ENCODE measurements at regions not wholly inside any gene's neighbourhood (a gene's known extent, or its start where the extent isn't known, plus 50 kb on each side); places are given as distances from the start of the nearest gene placed in this dataset.

DNA sequence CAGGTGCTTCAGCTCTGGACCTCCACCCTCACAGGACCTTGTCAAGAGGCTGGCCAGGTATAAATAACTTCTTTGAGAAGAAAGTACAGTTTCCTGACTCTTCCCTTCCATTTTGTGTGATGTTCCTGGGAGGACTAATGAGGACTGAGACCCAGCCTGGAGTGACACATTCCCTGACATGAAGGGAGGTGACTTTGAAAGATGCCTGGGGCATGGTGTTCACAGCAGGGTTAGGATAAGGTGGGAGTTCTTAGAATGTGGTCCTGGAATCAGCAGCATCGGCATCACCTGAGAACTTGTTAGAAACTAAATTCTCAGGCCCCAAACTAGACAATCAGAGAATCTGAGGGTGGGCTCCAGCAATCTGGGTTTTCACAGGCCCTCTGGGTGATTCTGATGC is 224.9 kb upstream of the BOD1L1 start:
- CTCF ChIA-PET = no interaction called here
- no TSS peak for BruUV-seq (replicated peaks)
- intact Hi-C loops (cut with micrococcal nuclease) = loop anchor here (10.0 kb wide), 1 partner anchor 148 kb away; no protein-coding TSS in a partner anchor
- H3K27ac ChIP-seq (ENCODE audit: low read length) = no peak overlapping the region
- no peaks in the 10 kb centered on the region for H3K79me2 ChIP-seq (ENCODE audit: low read length)
- no peak overlapping the region for H3K9ac ChIP-seq (ENCODE audit: low read length)
- H3K36me3 ChIP-seq (ENCODE audit: low read depth, low read length) = no peaks in the 10 kb centered on the region
- no peaks in the 10 kb centered on the region for H3K4me1 ChIP-seq (ENCODE audit: insufficient read depth, low read length)
- ATAC-seq (no peak), DNase-seq (no peak)
- H3K4me3 ChIP-seq (ENCODE audit: low read length) = no peak overlapping the region
- H3K27me3 ChIP-seq (ENCODE audit: low read length) = no peaks in the 10 kb centered on the region
- TF ChIP-seq, protein P1, sequence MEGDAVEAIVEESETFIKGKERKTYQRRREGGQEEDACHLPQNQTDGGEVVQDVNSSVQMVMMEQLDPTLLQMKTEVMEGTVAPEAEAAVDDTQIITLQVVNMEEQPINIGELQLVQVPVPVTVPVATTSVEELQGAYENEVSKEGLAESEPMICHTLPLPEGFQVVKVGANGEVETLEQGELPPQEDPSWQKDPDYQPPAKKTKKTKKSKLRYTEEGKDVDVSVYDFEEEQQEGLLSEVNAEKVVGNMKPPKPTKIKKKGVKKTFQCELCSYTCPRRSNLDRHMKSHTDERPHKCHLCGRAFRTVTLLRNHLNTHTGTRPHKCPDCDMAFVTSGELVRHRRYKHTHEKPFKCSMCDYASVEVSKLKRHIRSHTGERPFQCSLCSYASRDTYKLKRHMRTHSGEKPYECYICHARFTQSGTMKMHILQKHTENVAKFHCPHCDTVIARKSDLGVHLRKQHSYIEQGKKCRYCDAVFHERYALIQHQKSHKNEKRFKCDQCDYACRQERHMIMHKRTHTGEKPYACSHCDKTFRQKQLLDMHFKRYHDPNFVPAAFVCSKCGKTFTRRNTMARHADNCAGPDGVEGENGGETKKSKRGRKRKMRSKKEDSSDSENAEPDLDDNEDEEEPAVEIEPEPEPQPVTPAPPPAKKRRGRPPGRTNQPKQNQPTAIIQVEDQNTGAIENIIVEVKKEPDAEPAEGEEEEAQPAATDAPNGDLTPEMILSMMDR (conservative IDR thresholded peaks at IDR 0.05; ENCODE audit: low read depth, low read length) = no peak
- TF ChIP-seq EZH2 (IDR thresholded peaks at IDR 0.05; ENCODE audit: low read length, unreplicated experiment) (no peak), EZH2phosphoT487 (IDR thresholded peaks at IDR 0.05; ENCODE audit: borderline replicate concordance, low read length) (no peak)
- H3K9me3 ChIP-seq (ENCODE audit: low read length) = no peaks in the 10 kb centered on the region
- H4K20me1 ChIP-seq (ENCODE audit: low read length) = no peaks in the 10 kb centered on the region
- no peak overlapping the region for H2AFZ ChIP-seq (ENCODE audit: low read length)
- H3K4me2 ChIP-seq (ENCODE audit: low read length) = no peak overlapping the region
- POLR2A ChIA-PET (ENCODE audit: unreplicated experiment) = no interaction called here
- H3K9me2 ChIP-seq (replicated peaks; ENCODE audit: low read length) = no peaks in the 10 kb centered on the region
- H3F3A ChIP-seq (ENCODE audit: low read length, unreplicated experiment) = no peaks in the 10 kb centered on the region

DNA sequence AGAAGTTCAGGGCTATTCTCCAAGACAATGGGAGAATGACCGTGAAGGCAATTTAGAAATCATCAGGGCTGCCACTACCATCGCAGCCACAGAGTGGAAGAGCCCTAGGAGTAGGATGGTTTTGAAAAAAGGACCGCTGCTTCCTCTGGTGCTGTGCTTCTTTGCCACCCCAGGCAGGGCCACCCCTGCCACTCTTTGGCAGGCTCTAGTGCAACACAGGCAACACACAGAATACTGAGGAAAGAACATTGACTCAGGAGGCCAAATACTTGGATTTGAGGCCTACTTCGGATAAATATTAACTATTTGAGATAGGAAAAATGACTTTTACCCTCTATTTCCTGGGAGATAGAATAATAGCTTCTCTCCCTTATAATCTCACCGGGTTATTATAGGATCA is 228.9 kb upstream of the BOD1L1 start:
- H3K9ac ChIP-seq (ENCODE audit: low read length) = no peak overlapping the region
- ChIA-PET CTCF (interaction anchor here (0.7 kb wide), 1 partner anchor 36 kb away, joined by 3 read pairs; no protein-coding TSS in a partner anchor), POLR2A (ENCODE audit: unreplicated experiment) (no interaction called here)
- ATAC-seq = no peak
- H3K4me3 ChIP-seq (ENCODE audit: low read length) = no peak overlapping the region
- no peaks in the 10 kb centered on the region for H3K27me3 ChIP-seq (ENCODE audit: low read length)
- no TSS peak for BruUV-seq (replicated peaks)
- H3K4me2 ChIP-seq (ENCODE audit: low read length) = no peak overlapping the region
- intact Hi-C loops (cut with micrococcal nuclease) = loop anchor here (10.0 kb wide), 1 partner anchor 152 kb away; no protein-coding TSS in a partner anchor
- H3K79me2 ChIP-seq (ENCODE audit: low read length) = no peaks in the 10 kb centered on the region
- no peaks in the 10 kb centered on the region for H3K9me3 ChIP-seq (ENCODE audit: low read length)
- TF ChIP-seq, protein P1 (conservative IDR thresholded peaks at IDR 0.05; ENCODE audit: low read depth, low read length) = no peak
- no peak for TF ChIP-seq EZH2phosphoT487 (IDR thresholded peaks at IDR 0.05; ENCODE audit: borderline replicate concordance, low read length)
- TF ChIP-seq EZH2 (IDR thresholded peaks at IDR 0.05; ENCODE audit: low read length, unreplicated experiment) = no peak
- no peaks in the 10 kb centered on the region for H4K20me1 ChIP-seq (ENCODE audit: low read length)
- no peaks in the 10 kb centered on the region for H3F3A ChIP-seq (ENCODE audit: low read length, unreplicated experiment)
- H3K36me3 ChIP-seq (ENCODE audit: low read depth, low read length) = no peaks in the 10 kb centered on the region
- H3K9me2 ChIP-seq (replicated peaks; ENCODE audit: low read length) = no peaks in the 10 kb centered on the region
- H3K4me1 ChIP-seq (ENCODE audit: insufficient read depth, low read length) = peaks cover 21% of the 10 kb centered on the region
- no peak for DNase-seq
- H2AFZ ChIP-seq (ENCODE audit: low read length) = no peak overlapping the region
- H3K27ac ChIP-seq (ENCODE audit: low read length) = no peak overlapping the region

DNA sequence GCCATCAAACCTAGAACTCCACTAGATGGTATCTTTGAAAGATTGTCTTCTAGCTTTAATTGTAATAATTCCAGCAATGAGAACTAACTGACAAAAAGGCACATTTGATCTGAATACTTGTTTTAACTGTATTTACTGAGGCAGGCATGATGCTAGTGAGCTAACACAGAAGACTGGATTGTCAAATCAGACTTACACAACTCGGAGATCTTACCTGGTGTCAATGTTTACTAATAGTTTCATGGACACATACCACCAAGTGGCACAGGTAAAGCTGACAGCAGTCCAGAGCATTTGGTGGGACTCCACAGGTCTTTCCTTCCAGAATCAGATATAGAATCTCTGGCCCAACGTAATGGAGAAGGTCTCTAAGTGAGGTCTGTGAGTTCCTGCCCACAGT is 229.9 kb upstream of the BOD1L1 start:
- peaks cover 1% of the 10 kb centered on the region; the same call in 1 of the 2 replicates for H3K9me3 ChIP-seq (ENCODE audit: low read length)
- POLR2A ChIA-PET (ENCODE audit: unreplicated experiment) = no interaction called here
- intact Hi-C loops (cut with micrococcal nuclease) = loop anchor here (10.0 kb wide), 1 partner anchor 153 kb away; no protein-coding TSS in a partner anchor
- DNase-seq (no peak), ATAC-seq (no peak)
- H4K20me1 ChIP-seq (ENCODE audit: low read length) = no peaks in the 10 kb centered on the region
- CTCF ChIA-PET = no interaction called here
- H3K79me2 ChIP-seq (ENCODE audit: low read length) = no peaks in the 10 kb centered on the region
- no peak overlapping the region for H3K4me2 ChIP-seq (ENCODE audit: low read length)
- no peak overlapping the region for H3K4me3 ChIP-seq (ENCODE audit: low read length)
- H3K9ac ChIP-seq (ENCODE audit: low read length) = no peak overlapping the region
- H3K4me1 ChIP-seq (ENCODE audit: insufficient read depth, low read length) = peaks cover 21% of the 10 kb centered on the region
- H3K36me3 ChIP-seq (ENCODE audit: low read depth, low read length) = no peaks in the 10 kb centered on the region
- TF ChIP-seq EZH2 (IDR thresholded peaks at IDR 0.05; ENCODE audit: low read length, unreplicated experiment) (no peak), EZH2phosphoT487 (IDR thresholded peaks at IDR 0.05; ENCODE audit: borderline replicate concordance, low read length) (no peak)
- TF ChIP-seq, protein P1 (conservative IDR thresholded peaks at IDR 0.05; ENCODE audit: low read depth, low read length) = no peak
- no peaks in the 10 kb centered on the region for H3K9me2 ChIP-seq (replicated peaks; ENCODE audit: low read length)
- H3F3A ChIP-seq (ENCODE audit: low read length, unreplicated experiment) = no peaks in the 10 kb centered on the region
- no TSS peak for BruUV-seq (replicated peaks)
- no peaks in the 10 kb centered on the region for H3K27me3 ChIP-seq (ENCODE audit: low read length)
- no peak overlapping the region for H3K27ac ChIP-seq (ENCODE audit: low read length)
- H2AFZ ChIP-seq (ENCODE audit: low read length) = no peak overlapping the region
